ENCODE measurements at regions not wholly inside any gene's neighbourhood (a gene's known extent, or its start where the extent isn't known, plus 50 kb on each side); places are given as distances from the start of the nearest gene placed in this dataset.
"Not testable (repeated sequence)": the region's sequence is repeated elsewhere in the genome, so short reads cannot be mapped to it uniquely, and the experiment has no call there.

DNA sequence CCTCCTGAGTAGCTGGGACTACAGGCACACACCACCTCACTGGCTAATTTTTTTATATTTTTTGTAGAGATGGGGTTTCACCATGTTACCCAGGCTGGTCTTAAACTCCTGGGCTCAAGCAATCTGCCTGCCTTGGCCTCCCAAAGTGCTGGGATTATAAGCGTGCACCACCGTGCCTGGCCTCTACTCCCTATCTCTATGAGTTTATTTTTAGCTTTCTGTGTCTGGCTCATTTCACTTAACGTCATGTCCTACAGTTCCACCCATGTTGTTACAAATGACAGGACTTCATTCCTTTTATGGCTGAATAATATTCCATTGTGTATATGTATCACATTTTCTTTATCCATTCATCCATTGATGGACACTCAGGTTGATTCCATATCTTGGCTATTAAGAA is 164.2 kb upstream of the ZNF648 start:
- not testable (repeated sequence) for DNase-seq

DNA sequence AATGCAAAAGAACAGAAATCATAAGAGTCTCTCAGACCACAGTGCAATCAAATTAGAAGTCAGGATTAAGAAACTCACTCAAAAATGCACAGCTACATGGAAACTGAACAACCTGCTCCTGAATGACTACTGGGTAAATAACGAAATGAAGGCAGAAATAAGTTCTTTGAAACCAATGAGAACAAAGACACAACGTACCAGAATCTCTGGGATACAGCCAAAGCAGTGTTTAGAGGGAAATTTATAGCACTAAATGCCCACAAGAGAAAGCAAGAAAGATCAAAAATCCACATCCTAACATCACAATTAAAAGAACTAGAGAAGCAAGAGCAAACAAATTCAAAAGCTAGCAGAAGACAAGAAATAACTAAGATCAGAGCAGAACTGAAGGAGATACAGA is 160.5 kb upstream of the ZNF648 start:
- DNase-seq, result not testable (repeated sequence)

DNA sequence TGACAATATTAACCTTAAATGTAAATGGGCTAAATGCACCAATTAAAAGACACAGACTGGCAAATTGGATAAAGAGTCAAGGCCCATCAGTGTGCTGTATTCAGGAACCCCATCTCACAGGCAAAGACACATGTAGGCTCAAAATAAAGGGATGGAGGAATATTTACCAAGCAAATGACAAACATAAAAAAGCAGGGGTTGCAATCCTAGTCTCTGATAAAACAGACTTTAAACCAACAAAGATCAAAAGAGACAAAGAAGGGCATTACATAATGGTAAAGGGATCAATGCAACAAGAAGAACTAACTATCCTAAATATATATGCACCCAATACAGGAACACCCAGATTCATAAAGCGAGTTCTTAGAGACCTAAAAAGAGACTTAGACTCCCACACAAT is 159.9 kb upstream of the ZNF648 start:
- not testable (repeated sequence) for DNase-seq

DNA sequence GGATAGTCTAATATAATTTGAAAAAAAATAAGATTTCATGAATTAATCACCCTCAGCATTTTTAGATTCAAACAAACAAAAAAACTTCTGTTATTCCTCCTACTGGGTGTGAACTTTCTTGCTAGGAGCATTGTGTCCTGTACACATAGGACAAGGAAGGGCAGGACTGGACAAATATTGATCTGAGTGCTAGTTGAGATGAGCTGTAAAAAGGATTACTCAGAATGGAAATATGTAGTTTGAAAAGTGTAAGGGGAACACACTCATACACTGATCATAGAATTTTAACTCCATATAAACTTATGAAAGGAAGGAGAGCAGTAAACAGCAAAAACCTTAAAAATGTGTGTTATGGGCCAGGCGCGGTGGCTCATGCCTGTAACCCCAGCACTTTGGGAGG is 156.5 kb upstream of the ZNF648 start:
- no peak for DNase-seq

DNA sequence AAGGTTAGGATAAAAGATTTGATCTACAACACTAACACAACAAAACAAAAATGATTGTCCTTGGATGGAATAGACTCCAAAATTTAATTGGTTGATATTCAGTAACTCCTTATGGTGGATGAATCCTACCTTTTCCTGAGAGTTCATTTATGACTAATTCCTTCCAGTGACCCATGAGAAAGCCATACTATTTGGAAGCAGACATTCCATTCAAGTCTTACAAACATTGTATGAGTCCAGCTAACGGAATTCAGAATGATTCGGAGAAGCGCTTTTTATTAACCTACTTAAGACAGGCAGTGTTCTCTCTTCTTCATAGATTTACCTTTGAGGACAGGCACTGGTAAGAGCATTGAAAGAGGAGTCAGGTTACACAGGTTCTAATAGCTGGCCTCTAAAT is 155.6 kb upstream of the ZNF648 start:
- DNase-seq, result no peak

DNA sequence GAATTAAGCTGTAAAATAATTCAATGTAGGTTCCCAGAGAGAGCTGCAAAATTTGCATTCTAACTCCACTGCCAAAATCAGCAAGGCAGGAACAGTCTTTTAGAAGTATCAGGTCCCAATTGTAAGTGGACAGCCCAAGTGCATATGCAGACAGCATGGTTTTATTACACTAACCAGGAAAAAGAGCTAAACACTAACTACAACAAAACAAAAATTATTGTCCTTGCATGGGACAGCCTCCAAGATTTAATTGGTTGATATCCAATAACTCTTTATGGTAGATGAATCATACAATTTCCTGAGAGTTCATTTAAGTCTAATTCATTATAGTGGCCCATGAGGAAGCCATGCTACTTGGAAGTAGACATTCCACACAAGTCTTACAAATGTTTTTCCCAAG is 154.3 kb upstream of the ZNF648 start:
- no peak for DNase-seq

DNA sequence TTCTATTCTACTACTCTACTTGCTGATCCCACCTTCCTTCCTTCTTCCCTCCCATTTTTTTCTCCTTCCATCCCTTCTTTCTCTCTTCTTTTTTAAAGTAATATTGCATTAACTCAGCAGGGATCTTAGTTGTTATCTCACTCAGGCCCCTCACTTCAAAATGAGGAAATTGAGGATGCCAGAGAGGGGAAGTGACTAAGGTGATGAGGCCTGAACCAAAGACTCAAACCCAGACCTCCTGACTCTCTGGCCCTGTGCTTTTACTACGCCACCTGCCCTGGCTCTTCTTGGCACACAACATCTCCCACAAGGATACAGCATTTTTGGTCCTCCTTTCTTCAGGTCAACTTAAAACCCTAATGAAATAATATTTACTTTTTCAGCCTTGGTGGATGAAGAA is 151.7 kb upstream of the ZNF648 start:
- DNase-seq, result no peak

DNA sequence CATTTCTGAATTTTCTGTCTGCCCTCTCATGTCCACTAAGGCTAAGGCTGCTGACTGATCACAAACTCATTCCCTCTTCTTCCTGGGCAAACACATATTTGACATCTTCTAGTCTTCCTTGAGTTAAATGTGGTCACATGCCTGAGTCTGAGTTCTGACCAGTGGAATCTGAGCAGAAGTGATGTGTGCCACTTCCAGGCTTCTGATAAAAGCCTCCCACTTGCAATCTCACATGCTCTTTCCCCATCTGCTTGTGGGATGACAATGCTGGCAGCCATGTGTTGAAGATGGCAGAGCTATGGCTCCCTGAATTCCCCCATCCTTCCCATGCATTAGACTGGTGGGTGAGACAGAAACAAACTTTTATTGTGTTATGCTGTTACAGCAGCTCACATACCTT is 149.9 kb upstream of the ZNF648 start:
- no peak for DNase-seq

DNA sequence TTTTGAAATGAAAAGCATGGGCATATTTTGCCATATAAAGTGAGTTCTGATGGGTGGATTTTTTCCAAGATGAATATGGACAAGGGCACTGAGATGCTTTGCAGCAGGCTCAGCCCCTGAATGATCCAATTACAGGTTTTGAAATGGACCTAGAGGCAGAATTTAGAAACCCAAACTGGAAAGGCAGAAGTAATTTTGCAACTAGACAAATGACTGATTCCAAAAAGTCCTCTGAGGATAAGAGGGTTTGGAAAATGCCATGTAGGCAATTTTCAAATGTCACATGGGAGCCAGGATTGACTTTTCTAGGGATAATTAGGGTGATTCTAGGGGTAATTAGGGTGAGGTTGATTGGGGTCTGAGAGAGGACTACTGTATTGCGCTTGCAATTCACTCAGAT is 148.9 kb upstream of the ZNF648 start:
- no peak for DNase-seq

DNA sequence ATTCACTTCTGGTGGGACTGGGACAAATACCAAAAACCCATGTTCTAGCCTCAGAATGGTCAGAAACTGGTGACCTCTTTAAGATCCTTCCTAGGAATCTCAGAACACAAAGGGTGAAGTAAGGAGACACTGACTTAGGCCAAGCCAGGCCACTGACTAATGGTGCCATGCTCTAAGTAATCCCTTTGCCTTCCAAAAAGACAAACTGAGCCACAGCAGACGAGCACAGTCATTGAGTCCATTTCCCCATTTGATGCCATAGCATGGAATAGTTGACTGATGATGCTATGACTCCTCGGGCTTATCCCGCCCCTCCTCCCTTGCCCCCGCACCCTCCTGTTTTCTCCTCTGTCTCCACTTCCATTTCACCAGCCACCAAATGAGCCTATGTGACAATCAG is 145.8 kb upstream of the ZNF648 start:
- no peak for DNase-seq

DNA sequence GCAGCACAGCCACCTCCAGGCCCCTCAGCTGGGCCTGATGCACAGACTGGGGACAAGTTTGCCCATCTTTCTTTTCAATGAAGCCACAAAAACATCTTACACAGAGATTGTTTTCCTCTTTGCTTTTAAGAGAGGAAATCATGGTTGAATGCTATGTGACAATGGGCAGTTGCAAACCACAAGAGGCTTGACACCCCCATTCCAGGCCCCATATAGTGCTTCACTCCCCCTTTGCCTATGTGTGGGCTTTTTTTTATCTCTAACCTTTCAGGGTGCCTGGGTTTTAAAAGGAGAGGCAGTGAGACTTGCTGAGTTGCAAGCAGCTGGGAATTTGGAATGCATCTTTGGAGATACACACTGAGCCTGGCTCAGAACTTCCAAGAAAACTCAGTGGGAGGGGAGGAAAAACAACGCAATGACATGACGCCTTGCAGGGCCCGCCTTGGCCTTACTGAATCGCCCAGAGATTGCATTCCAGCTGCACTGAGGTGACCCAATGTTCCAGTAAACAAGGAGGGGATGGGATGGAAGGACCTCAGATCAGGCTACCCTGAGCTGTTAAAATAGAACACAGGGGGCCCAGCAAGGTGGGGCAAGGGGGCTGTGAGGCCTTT is 145.2 kb upstream of the ZNF648 start:
- no peak for DNase-seq

DNA sequence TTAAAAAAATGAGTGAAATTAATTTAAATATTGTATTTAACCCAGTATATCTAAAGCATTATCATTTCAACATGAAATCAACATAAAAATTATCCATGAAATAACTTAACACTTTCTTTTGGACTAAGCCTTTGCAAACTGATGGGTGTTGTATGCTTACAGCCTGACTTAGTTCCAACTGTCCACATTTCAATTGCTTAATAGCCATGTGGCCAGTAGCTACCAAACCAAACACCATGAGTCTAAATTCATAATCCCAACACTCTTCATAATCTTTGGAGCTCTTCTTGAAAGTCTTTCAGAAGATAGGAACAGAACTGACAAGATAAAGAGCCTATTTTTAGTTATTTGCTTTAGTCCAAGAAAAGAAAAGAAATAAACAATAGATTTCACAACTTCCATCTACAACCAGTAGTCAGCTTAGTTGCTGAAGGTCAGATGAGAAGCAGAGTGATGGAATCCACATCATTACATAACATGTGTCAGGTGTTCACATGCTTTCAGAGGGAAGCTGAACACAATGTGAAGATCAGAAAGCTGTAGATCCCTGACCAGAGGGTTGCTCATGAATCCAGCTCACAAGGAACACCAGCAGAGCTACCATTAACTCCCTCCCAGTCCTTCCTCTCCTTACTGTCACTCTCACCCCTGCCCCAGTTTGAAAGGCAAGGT is 144.0 kb upstream of the ZNF648 start:
- no peak for DNase-seq

DNA sequence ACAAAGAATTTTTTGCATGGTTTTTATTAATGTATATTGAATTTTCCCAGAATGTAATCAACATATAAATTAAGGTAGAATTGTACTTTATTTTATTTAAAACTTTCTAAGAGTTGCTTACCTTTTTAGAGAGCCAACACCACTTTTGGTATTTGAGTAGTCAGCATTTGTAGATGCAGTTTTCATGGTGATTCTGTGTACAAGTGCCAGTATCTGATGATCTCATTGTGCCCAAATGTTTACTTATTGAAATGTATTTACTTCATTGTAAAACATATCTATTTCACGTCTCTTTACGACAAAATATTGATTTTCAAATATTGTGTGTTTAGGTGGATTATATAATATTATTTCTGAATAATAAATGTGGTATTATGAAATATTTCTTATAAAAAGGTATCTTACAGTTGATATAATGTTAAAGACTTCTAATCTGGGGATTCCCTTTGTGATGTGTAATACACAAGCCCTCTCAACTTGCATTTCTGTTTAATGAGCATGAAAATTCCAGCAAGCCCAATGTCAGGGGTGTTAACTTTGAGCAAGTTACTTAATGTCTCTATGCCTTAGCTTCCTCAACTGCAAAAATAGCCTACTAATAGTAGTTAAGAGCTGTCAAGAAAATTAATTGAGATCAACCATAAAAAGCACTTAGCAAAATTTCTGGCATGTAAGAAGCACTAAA is 141.8 kb upstream of the ZNF648 start:
- DNase-seq, result no peak

DNA sequence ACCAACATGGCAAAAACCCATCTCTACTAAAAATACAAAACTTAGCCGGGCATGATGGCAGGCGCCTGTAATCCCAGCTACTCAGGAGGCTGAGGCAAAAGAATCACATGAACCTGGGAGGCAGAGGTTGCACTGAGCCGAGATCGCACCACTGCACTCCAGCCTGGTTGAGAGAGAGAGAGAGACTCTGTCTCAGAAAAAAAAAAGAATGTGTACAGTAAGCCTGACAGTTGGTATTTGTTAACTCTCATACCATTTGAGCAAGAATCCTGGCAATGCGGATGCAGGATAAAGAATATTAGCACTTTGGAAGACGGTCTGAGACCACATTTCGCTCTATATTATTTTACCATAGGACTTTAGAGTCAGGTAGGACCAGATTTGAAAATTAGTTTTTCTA is 140.0 kb upstream of the ZNF648 start:
- DNase-seq, result not testable (repeated sequence)

DNA sequence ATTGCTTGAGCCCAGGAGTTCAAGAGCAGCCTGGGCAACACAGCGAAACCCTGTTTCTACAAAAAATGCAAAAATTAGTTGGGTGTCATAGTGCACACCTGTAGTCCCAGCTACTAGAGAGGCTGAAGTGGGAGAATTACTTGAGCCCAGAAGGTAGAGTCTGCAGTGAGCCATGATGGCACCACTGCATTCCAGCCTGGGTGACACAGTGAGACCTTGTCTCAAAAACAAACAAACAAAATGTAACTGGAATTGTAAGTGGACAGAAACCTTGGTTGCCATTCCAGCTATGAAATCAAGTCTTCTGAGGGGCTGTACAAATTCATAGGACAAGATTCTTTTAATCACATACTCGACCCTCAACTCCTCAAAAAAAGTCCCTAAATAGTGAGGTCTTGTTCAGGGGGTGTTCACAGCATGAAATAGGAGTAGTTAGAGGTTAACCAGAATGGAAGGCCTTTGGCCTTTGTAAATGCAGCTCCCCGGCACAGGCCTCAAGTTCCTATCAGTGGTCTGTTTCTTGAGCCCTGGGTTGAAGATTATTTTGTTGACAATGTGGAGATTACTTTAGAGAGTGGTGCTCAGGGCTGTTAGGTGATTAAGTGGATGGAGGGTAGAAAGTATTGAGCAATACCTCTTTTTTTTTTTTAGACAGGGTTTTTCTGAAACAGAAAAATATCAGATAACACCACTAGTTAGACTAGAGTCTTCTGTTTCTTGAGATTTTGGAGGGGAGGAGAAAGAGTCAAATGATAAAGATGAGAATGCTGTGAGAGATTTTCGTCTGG is 138.7 kb upstream of the ZNF648 start:
- no peak for DNase-seq

DNA sequence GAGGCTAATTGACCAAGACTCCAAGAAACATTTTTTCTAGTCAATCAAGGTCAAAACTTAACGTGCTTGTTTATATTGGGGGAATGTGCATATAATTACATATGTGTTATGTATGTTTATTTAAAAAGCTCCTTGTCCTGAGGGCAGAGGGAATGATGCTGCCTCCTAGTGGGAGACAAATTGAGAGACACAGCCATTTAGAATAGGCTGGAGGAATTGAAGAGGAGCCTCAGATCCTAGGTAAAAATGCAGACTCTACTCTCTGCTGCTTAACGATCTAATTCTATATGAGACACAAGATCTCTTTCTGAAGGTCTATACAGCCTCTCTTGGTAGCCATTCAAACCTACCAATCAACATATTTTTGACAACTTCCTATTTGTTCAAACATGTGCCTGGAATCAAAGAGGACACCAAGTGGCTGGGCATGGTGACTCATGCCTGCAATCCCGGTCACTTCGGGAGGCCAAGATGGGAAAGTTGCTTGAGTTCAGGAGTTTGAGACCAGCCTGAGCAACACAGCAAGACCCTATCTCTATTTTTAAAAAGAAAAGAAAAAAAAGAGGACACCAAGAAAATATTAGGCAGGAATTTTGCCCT is 136.6 kb upstream of the ZNF648 start:
- no peak for DNase-seq

DNA sequence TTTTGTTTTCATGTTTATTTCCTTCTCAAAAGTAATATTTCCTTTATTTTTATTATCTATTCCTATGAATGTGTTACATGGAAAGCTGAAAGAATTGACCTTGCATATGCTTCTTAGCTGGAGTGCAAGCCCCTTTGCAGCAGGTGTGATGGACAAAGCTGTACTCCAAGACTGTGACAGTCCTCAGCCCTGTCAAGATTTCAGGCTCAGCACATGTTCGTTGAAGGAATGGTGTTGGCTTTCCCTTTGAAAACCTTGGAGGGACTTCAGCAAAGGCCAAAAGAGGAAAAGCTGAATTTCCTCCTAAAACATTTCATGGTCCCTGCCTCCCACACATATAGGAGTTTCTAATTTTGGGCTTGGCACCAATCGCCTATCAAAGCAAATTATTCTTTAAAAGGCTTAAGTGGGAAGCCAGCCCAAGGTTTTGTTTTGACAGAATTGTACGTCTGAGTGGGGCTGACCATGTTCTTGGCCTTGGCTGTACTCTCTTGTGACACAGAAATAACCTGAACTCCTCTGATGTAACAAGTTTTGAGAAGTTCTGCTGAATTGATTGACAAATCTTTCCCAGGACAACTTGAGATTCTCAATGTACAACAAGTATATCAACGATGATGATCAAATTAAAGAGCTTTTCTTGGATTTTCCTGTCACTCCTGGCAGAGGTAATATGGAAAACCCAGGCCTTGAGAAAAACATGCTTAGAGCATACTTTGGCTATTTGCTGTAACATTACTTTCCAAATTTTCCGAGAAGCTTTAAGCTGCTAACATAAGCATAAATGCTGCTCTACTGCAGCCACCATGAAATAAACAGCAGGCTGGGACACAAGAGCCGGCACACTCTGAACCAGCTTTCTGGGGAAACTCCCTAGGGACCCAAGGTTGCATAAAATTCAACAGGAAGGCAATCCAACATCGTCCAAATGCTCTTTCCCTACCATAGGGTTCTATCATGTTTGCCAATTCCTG is 135.7 kb upstream of the ZNF648 start:
- DNase-seq, result no peak

DNA sequence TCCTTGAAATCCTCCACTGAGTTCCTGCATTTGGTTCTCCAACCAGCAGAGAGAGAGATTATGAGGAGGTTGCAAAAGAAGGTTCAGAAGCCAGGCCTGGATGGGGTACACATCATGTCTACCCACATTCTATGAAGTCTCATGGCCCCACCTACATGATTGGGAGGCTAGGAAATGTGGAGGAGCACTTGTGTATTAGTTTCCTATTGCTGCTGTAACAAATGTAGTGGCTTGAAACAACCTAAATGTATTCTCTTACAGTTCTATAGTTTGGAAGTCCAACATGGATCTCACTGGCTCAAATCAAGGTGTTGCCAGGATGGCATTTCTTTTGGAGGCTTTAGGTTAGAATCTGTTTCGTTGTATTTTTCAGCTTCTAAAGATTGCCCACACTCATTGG is 134.2 kb upstream of the ZNF648 start:
- no peak for DNase-seq

DNA sequence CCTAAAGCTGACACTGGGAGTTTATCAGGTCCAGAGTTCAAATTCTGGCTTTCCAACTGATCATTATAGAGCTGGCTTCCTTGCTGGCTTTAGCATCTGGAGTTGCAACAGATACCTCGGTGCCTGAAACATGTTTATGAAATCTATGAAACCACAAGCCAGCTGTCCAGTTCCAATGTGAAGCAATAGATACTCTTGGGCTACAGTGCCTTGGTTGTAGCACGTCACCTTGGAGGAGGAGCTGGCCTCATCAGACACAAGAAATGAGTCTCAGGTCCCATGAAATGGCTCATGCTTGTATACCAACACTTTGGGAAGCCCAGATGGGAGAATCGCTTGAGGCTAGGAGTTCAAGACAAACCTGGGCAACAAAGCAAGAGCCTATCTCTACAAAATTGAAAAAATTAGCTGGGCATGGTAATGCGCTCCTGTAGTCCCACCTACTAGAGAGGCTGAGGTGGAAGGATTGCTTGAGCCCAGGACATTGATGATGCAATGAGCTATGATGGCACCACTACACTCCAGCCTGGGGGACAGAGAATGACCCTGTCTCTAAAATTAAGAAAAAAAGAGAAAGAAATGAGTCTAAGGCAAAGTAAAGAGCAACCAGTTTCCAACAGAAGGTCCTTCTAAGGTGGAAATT is 132.5 kb upstream of the ZNF648 start:
- DNase-seq, result no peak

DNA sequence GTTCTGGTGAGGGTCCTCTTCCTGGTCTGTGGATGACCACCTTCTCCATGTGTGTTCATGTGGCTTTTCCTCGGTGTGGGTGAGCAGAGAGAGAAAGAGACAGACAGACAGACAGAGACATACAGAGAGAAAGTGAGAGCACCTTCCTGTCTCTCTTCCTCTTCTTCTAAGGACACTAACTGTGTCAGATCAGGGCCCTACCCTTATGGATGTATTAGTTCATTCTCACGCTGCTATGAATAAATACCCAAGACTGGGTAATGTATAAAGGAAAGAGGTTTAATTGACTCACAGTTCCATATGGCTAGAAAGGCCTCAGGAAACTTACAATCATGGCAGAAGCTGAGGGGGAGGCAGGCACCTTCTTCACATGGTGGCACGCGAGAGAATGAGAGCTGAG is 131.5 kb upstream of the ZNF648 start:
- no peak for DNase-seq

DNA sequence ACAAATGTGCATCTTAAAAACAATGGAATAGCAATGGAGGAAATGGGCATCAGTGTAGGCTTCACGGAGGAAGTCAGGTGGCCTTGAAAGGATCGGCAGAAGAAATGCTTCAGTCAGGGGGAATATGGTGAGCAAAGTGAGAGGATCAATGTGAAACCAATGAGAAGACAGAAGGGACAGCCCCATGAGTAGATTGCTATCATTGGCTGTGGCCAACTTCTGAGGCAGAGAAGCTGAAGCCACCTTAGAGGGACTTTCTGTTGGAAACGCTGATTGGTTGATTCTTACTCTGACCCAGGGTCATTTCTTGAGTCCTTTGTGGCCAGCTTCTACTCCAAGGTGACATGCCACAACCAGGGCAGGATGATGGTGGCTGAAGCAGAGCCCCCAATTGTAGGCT is 130.7 kb upstream of the ZNF648 start:
- no peak for DNase-seq

All from activated effector memory CD4-positive, alpha-beta T cell treated with anti-CD3 and anti-CD28 coated beads, Interleukin-2, amount 50 U/mL, for 16 hours (primary cell).